ENCODE measurements at regions not wholly inside any gene's neighbourhood (a gene's known extent, or its start where the extent isn't known, plus 50 kb on each side); places are given as distances from the start of the nearest gene placed in this dataset.
"Not testable (repeated sequence)": the region's sequence is repeated elsewhere in the genome, so short reads cannot be mapped to it uniquely, and the experiment has no call there.

DNA sequence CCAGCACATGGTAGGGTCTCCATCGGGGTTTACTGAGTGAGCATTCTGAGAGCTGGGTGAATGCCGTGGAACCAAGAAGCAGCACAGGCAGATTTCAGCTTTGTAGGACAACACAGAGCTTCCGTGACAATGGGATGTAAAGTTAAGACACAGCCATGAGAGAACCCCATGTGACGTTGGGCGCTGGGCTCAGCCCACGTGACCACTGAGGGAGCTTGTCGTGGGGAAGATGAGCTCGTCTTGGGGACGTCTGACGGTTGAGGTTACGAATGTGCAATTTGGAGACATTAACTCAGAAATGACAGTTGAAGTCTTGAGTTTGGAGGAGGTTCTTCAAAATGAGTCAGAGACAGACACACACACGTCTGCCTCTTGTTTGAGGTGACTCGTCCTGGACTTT, 51.5 kb upstream of the MUC20 start:
- H3K27ac ChIP-seq (ENCODE audit: low read depth, low read length); H3K4me3 ChIP-seq (ENCODE audit: low read depth, low read length); H3K27me3 ChIP-seq (ENCODE audit: control insufficient read depth, insufficient read depth, low read length); POLR2A ChIA-PET; H3K9me3 ChIP-seq (ENCODE audit: control insufficient read depth, insufficient read depth, low read length); CTCF ChIA-PET; DNase-seq (ENCODE audit: low read depth, low spot score): not testable (repeated sequence)

- H3K9me3 ChIP-seq (ENCODE audit: control insufficient read depth, insufficient read depth, low read length); H3K27me3 ChIP-seq (ENCODE audit: control insufficient read depth, insufficient read depth, low read length); DNase-seq (ENCODE audit: low read depth, low spot score); POLR2A ChIA-PET; H3K27ac ChIP-seq (ENCODE audit: low read depth, low read length); H3K4me3 ChIP-seq (ENCODE audit: low read depth, low read length): not testable (repeated sequence)
- CTCF ChIA-PET = interaction anchor here (0.6 kb wide), 1 partner anchor 35 kb away, joined by 7 read pairs; no protein-coding TSS in a partner anchor
Measured at GRCh38 chr3:195668131-195668766, 52.5 kb upstream of the MUC20 start.

DNA sequence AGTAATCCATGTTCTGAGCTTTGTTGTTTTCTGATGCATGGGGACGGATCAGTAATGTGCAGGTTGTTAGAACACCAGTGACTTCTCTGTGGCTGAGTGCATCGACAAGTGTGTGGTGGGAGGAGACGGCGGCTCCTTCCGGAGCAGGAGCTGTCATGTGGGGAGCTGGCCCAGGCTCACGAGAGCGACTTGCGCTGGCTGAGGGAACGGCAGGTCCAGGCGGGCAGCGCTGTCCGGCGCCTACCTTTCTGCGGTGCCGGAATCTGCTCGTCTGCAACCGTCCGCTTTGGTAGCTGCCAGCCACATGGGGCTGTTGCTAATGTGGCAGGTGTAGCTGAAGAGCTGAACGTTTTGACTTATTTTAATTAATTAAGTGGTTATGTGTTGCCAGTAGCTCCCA, 55.5 kb upstream of the MUC20 start:
- POLR2A ChIA-PET; H3K27me3 ChIP-seq (ENCODE audit: control insufficient read depth, insufficient read depth, low read length); H3K4me3 ChIP-seq (ENCODE audit: low read depth, low read length); H3K27ac ChIP-seq (ENCODE audit: low read depth, low read length); DNase-seq (ENCODE audit: low read depth, low spot score); H3K9me3 ChIP-seq (ENCODE audit: control insufficient read depth, insufficient read depth, low read length); CTCF ChIA-PET: not testable (repeated sequence)

DNA sequence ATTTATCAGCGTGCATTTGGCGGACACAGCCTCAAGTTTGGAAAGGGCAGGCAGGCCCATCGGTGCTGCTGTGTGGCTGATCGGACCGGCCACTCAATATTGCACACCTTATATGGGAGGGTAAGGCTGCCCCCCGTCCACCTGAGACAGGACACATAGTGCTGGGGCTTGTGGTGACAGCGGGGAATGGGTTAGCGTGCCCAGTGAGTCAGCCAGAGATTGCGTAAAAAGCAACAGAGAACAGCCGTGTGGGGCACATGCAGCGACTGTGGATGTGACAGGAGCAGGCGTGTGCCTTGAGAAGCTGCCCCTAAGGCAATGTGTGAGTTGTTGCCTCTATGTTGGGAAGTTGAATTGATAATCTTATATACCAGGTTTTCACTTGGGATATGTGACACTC, 56.6 kb upstream of the MUC20 start:
- POLR2A ChIA-PET, CTCF ChIA-PET: not testable (repeated sequence)

DNA sequence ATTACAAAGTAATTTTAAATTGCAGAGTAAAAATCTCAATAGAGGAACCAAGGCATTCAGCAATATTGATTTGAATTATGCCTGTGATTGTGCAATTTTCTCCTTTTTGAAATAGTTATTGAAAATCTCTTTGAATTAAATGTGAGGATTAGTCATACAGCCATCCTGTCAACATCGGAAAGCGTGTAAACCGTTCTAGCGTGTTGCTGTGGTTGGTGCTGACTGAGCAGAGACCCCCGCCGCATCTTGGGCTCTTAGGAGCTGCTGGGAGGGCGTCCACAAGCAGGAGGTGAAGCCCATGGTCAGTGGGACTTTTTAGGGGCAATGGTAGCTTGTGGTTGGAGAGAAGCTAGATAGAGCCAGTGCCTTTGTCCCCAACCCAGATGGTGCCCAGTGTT, 61.6 kb upstream of the MUC20 start:
- H3K27ac ChIP-seq (ENCODE audit: low read depth, low read length); POLR2A ChIA-PET; H3K9me3 ChIP-seq (ENCODE audit: control insufficient read depth, insufficient read depth, low read length); DNase-seq (ENCODE audit: low read depth, low spot score); H3K27me3 ChIP-seq (ENCODE audit: control insufficient read depth, insufficient read depth, low read length); CTCF ChIA-PET: not testable (repeated sequence)
- H3K4me3 ChIP-seq (ENCODE audit: low read depth, low read length) = peak overlapping the region; percentile 48

More for the DNA sequence above, 56.6 kb upstream of the MUC20 start:
- not testable (repeated sequence) for DNase-seq (ENCODE audit: low read depth, low spot score); H3K4me3 ChIP-seq (ENCODE audit: low read depth, low read length); H3K27me3 ChIP-seq (ENCODE audit: control insufficient read depth, insufficient read depth, low read length); H3K9me3 ChIP-seq (ENCODE audit: control insufficient read depth, insufficient read depth, low read length); H3K27ac ChIP-seq (ENCODE audit: low read depth, low read length)

DNA sequence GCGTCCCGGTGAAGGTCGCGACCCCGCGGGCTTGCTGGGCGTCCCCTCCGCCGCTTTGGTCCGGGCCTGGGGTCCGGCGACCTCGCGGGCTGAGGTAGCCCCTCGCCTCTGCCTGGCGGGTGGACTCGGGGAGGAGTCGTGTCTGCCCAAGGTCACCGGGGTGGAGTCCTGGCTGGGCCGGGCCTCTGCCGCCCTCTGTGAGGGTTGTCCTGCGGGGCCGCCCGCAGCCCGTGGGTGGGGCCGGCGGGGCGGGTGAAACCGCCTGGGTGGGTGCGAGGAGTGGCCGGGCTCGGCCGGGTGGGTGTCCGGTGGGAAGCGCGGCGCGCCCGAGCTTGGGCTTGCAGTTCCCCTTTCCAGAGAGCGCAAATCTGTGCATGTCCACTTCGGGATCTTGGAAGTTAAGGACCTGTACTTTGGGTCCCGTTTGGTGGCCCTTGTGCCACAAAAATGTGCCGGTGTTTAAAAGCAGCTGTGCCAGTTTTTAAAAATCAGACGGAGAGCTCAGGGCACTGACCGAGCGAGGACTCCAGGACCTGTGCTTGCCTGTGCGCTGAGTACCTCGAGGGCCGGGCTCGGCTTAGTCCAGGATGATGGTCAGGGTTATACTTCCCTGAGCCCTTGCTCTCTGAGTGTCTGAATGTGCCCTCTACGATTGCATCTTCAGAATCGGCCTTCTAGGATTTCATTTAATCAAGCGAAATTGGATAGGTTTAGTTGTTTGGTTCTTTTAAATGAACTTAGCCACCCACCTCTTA, 62.2 kb upstream of the MUC20 start:
- DNase-seq (ENCODE audit: low read depth, low spot score); H3K27me3 ChIP-seq (ENCODE audit: control insufficient read depth, insufficient read depth, low read length); H3K27ac ChIP-seq (ENCODE audit: low read depth, low read length); POLR2A ChIA-PET; CTCF ChIA-PET; H3K9me3 ChIP-seq (ENCODE audit: control insufficient read depth, insufficient read depth, low read length): not testable (repeated sequence)
- H3K4me3 ChIP-seq (ENCODE audit: low read depth, low read length) = peak overlapping the region; percentile 48

- CTCF ChIA-PET; H3K27me3 ChIP-seq (ENCODE audit: control insufficient read depth, insufficient read depth, low read length); H3K27ac ChIP-seq (ENCODE audit: low read depth, low read length); H3K9me3 ChIP-seq (ENCODE audit: control insufficient read depth, insufficient read depth, low read length); POLR2A ChIA-PET: not testable (repeated sequence)
- DNase-seq (ENCODE audit: low read depth, low spot score) = peak; percentile 63
- peak overlapping the region; percentile 64 for H3K4me3 ChIP-seq (ENCODE audit: low read depth, low read length)
Measured at GRCh38 chr3:195657475-195658372, 63.1 kb upstream of the MUC20 start.

DNA sequence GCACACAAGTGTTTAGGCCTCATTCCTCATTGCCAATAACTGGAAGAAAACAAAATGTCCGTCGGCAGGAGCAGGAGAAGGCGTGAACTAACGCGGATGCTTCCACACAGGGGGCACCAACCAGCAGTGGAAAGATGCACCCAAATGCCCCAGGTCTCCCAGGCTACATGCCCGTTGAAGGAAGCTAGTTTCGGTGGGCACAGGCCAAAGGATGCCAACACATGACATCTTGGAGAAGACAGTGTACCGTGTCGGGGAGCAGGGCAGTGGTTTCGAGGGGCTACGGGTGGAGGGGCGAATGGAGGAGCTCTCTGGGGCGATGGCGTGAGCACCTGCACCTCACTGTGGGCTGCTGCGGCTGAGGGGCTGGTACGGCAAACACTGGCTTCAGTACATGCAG, 64.7 kb upstream of the MUC20 start:
- DNase-seq (ENCODE audit: low read depth, low spot score); POLR2A ChIA-PET; H3K9me3 ChIP-seq (ENCODE audit: control insufficient read depth, insufficient read depth, low read length); H3K27ac ChIP-seq (ENCODE audit: low read depth, low read length); H3K4me3 ChIP-seq (ENCODE audit: low read depth, low read length); H3K27me3 ChIP-seq (ENCODE audit: control insufficient read depth, insufficient read depth, low read length); CTCF ChIA-PET: not testable (repeated sequence)

DNA sequence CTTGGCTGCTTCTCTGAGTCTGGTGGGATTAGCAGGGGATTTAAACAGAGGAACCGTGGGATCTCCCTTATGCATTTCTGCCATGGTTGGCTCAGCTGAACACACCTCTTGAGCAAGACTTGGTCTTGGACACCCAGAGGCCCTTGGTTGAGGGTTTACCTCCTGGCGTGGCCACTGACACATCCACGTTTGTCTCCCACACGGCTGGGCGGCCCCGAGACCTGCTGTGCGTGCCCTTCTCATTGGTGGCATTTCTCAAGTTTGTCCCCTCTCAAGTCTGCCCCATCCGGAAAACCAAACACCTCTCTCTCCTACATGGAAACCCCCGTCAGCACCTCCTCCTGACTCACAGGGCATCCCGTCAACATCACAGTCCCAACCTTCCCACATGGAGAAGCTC, 66.0 kb upstream of the MUC20 start:
- H3K4me3 ChIP-seq (ENCODE audit: low read depth, low read length); H3K27me3 ChIP-seq (ENCODE audit: control insufficient read depth, insufficient read depth, low read length); H3K27ac ChIP-seq (ENCODE audit: low read depth, low read length); H3K9me3 ChIP-seq (ENCODE audit: control insufficient read depth, insufficient read depth, low read length); DNase-seq (ENCODE audit: low read depth, low spot score); POLR2A ChIA-PET; CTCF ChIA-PET: not testable (repeated sequence)

- DNase-seq (ENCODE audit: low read depth, low spot score); H3K9me3 ChIP-seq (ENCODE audit: control insufficient read depth, insufficient read depth, low read length); CTCF ChIA-PET; H3K27ac ChIP-seq (ENCODE audit: low read depth, low read length); H3K4me3 ChIP-seq (ENCODE audit: low read depth, low read length); H3K27me3 ChIP-seq (ENCODE audit: control insufficient read depth, insufficient read depth, low read length); POLR2A ChIA-PET: not testable (repeated sequence)
Measured at GRCh38 chr3:195654138-195654537, 66.6 kb upstream of the MUC20 start.

DNA sequence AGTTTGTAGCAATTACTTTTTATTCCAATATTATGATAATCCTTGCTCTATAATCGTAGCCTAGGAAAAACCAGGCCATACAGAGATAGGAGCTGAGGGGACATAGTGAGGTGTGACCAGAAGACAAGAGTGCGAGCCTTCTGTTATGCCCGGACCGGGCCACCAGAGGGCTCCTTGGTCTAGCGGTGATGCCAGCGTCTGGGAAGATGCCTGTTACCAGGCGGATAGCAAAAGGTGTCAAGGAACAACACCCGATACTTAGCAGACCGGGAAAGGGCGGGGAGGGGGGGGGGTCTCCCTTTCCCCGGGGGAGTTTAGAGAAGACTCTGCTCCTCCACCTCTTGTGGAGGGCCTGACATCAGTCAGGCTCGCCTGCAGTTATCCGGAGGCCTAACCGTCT, 67.1 kb upstream of the MUC20 start:
- H3K9me3 ChIP-seq (ENCODE audit: control insufficient read depth, insufficient read depth, low read length); POLR2A ChIA-PET; H3K27ac ChIP-seq (ENCODE audit: low read depth, low read length); H3K4me3 ChIP-seq (ENCODE audit: low read depth, low read length); H3K27me3 ChIP-seq (ENCODE audit: control insufficient read depth, insufficient read depth, low read length); CTCF ChIA-PET: not testable (repeated sequence)
- peak; percentile 21 for DNase-seq (ENCODE audit: low read depth, low spot score)
